K562 (cell line): ENCODE measurements at regions not wholly inside any gene's neighbourhood (a gene's known extent, or its start where the extent isn't known, plus 50 kb on each side); places are given as distances from the start of the nearest gene placed in this dataset.

ENCODE experiments used
- CEBPB ChIP-seq: fragments of 450-650 bp; IDR thresholded peaks from 2 replicates; pipeline ENCODE4 v1.6.1; 2016; ENCODE audit warnings: missing genetic modification characterization, missing compliant biosample characterization
- FOXM1 ChIP-seq, 2 experiments: fragments of 450-650 bp in 1 of 2; sonication (generic) in 1 of 2; formaldehyde crosslinking in 1 of 2; IDR thresholded peaks; 2 replicates each; pipeline versions ENCODE4 v1.6.1 to v1.9.0; 2017 to 2022; ENCODE audit warnings: low read depth in 2 of 2, mild to moderate bottlenecking in 2 of 2, missing genetic modification reagents in 1 of 2, moderate library complexity in 1 of 2
- HCFC1 ChIP-seq: IDR thresholded peaks from 2 replicates; pipeline ENCODE4 v1.6.1; 2012; ENCODE audit warnings: low read depth, low read length, improper control_type of control experiment
- MXI1 ChIP-seq: IDR thresholded peaks from 2 replicates; pipeline ENCODE4 v1.6.1; 2011; ENCODE audit warnings: low read depth, mild to moderate bottlenecking, improper control_type of control experiment, low read length
- POLR2A ChIP-seq: fragments of 450-650 bp; conservative IDR thresholded peaks from 2 replicates; pipeline ENCODE4 v1.6.1; 2016
- SRF ChIP-seq, 2 experiments: fragments of 250-450, 450-650 bp in 1 of 2; sonication (Bioruptor Pico) in 1 of 2; sonication (generic) in 1 of 2; formaldehyde crosslinking; IDR thresholded peaks; 2 replicates each; pipeline versions ENCODE4 v1.5.0 to v1.5.1; 2020 to 2022; ENCODE audit warnings: mild to moderate bottlenecking in 1 of 2, missing genetic modification reagents in 1 of 2
- TCF7 ChIP-seq: sonication (generic); IDR thresholded peaks from 2 replicates; pipeline ENCODE4 v1.6.1; 2016; ENCODE audit warnings: antibody characterized with exemption, borderline replicate concordance
- YY1 ChIP-seq, 3 experiments: IDR thresholded peaks; 2 replicates each; pipeline ENCODE4 v1.6.1; 2011; ENCODE audit warnings: low read length in 2 of 3, mild to moderate bottlenecking in 2 of 3, moderate library complexity in 2 of 3, borderline replicate concordance in 1 of 3, control low read depth in 1 of 3, low read depth in 1 of 3; ENCODE audit not compliant: insufficient read depth in 3 of 3, insufficient replicate concordance in 2 of 3, control insufficient read depth in 1 of 3, insufficient read length in 1 of 3; ENCODE audit errors: extremely low read depth in 1 of 3
- ZFX ChIP-seq: sonication (generic); formaldehyde crosslinking; IDR thresholded peaks from 2 replicates; pipeline ENCODE4 v1.8.0; 2022; ENCODE audit warnings: mild to moderate bottlenecking, missing genetic modification reagents, moderate library complexity
- ZNF561 ChIP-seq: fragments of 450-650 bp; formaldehyde crosslinking; conservative IDR thresholded peaks from 2 replicates; pipeline ENCODE4 v1.4.0; 2020; ENCODE audit warnings: mild to moderate bottlenecking, moderate library complexity

GRCh38 chr10:131544495-131544894, 233.0 kb upstream of the TCERG1L start:
- TF ChIP-seq FOXM1 (IDR thresholded peaks at IDR 0.05; ENCODE audit: low read depth) (no peak), FOXM1 (CRISPR knock-in tag; IDR thresholded peaks at IDR 0.05; ENCODE audit: low read depth) (no peak), SRF (CRISPR knock-in tag; IDR thresholded peaks at IDR 0.05) (no peak), CEBPB (no peak), ZNF561 (CRISPR knock-in tag) (no peak), TCF7 (no peak), ZFX (CRISPR knock-in tag) (no peak), MXI1 (no peak), HCFC1 (no peak), YY1 (IDR thresholded peaks at IDR 0.05; ENCODE audit: borderline replicate concordance in 1 of 3, control insufficient read depth in 1 of 3, extremely low read depth in 1 of 3, insufficient read depth in 3 of 3, insufficient read length in 1 of 3, insufficient replicate concordance in 2 of 3, low read depth in 1 of 3, low read length in 2 of 3) (no peak), POLR2A (no peak)
